GM18502 (cell line): ENCODE measurements at regions not wholly inside any gene's neighbourhood (a gene's known extent, or its start where the extent isn't known, plus 50 kb on each side); places are given as distances from the start of the nearest gene placed in this dataset.
"Not testable (repeated sequence)": the region's sequence is repeated elsewhere in the genome, so short reads cannot be mapped to it uniquely, and the experiment has no call there.

Experiments
- ATAC-seq: cut with Tn5 transposase; IDR thresholded peaks from one replicate; pipeline ENCODE4 v1.9.1; 2021; ENCODE audit warnings: mild to moderate bottlenecking; ENCODE audit not compliant: unreplicated experiment, poor library complexity

DNA sequence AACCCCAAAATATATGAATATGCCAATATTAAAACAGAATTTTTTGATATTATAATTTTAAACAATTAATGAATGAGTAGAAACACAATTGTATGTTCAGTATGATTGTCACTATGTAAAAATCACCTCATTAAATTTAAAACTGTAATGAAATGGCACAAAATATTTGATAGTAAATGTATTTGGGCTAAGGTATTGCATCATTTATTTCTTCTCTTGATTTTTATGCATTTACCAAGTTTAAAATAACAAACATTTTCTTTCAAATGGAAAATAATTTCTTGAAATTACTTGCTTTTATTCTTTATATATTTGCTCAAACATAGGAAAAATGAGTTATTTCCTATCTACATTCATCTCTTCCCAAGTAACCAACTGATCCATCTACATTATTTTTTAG is 782.6 kb downstream of the KCNJ3 start:
- no peak for ATAC-seq

DNA sequence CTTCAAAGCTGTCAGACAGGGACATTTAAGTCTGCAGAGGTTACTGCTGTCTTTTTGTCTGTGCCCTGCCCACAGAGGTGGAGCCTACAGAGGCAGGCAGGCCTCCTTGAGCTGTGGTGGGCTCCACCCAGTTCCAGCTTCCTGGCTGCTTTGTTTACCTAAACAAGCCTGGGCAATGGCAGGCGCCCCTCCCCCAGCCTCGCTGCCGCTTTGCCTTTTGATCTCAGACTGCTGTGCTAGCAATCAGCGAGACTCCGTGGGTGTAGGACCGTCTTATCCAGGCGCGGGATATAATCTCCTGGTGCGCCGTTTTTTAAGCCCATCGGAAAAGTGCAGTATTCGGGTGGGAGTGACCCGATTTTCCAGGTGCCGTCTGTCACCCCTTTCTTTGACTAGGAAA is 773.5 kb downstream of the KCNJ3 start:
- not testable (repeated sequence) for ATAC-seq

DNA sequence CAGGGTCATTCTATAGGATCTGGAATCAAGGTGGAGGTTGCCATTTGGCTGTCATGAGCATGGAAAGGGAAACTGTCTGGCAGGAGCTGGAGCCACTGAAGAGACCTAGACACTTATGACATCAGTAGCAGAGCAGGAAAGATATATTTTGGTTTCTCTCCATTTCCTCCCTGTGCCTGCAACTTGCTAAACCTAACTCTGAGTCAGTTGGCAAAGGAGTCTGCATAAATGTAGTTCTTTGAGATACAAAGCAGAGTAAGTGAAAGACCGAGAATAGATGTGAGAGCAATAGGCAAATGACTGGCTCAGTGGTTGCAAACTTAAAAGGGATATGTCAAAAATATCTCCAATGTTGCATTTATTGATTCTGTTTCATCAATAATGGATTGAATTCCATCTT is 757.7 kb downstream of the KCNJ3 start:
- peak; percentile 50 for ATAC-seq

DNA sequence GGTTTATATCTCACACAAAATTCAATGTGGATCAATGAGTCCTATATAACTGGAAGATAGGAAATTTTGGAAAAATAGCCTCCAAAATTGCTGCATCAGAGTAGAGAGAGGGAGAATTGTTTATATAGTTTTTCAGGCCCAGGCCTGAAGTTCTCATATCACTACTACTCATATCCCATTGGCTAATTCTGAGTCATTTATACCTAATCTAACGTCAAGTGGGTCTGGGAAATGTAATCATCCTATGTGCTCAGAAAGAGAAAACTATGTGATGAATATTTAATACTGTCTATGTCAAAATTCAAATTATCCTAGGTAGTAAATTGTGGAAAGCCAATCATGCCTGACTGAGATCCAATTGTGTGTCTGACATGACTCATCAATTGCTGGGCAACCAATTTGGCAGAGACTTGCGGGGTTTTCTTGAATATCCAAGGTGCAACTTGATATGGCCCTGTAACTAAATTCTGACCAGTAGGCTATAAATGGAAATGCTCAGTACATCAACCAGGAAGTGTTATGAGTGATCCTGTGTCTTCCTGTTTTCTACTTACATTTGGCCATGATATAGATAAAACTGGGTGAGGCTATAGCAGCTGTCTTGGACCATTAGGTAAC is 744.4 kb downstream of the KCNJ3 start:
- no peak for ATAC-seq

DNA sequence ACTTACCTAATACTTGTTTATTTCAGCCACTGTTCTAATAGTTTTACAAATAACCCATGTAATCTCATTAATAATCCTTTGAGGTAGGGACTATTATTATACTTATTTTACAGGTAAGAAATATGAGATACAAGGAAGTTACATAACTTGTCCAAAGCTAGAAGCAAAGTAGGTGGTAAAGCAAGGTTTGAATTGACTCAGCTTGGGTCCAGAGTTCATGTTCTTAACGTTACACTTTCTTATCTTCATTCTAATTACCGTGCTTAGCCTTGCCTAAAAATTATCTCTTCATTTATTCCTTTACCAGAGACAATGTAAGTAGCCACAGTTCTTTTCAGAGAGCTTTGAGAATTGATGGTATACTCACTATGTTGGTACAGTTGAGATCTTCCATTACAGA is 743.6 kb downstream of the KCNJ3 start:
- no peak for ATAC-seq

DNA sequence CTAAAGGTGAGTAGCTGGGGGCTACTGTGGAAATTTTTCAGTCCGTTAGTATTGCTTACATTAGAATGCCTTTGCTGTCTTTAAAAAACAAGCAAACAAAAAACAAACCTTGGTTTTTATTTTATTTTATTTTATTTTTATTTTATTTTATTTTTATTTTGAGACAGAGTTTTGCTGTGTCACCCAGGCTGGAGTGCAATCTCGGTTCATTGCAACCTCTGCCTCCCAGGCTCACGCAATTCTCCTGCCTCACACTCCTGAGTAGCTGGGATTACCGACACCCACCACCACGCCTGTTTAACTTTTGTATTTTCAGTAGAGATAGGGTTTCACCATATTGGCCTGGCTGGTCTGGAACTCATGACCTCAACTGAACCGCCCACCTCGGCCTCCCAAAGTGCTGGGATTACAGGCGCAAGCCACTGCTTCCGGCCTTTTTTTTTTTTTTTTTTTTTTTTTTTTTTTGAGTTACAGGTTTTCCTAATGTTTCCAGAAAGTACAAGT is 732.6 kb downstream of the KCNJ3 start:
- no peak for ATAC-seq

DNA sequence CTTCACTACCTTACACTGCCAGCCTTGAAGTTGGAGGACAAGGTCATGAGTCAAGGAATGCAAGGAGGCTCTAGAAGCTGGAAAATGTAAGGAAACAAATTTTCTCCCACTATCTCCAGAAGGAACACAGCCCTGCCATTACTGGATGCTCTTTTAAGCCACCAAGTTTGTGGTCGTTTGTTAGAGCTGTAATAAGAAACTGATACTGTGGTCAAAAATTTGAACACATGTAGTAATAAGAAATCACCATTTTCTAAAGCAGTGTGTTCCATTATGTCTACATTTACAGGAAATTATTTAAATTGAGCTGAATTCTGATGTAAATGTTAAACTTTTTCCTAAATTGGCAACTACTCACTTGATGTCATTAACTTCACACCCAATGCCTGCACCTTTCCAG is 729.0 kb downstream of the KCNJ3 start:
- no peak for ATAC-seq

DNA sequence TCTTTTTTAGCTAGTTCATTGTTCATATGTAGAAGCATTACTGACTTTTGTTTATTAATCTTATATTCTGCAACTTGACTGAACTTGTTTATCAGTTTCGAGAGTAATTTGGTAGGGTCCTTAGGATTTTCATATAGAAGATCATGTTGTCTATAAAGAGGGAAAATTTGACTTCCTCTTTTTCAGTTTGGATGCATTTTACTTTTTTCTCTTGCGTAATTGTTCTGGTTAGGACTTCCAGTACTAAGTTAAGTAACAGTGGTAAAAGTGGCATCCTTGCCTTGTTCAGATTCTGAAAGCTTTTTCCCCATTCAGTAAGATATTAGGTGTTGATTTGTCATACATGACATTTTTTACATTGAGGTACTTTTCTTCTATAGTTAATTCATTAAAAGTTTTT is 726.0 kb downstream of the KCNJ3 start:
- ATAC-seq: no peak

DNA sequence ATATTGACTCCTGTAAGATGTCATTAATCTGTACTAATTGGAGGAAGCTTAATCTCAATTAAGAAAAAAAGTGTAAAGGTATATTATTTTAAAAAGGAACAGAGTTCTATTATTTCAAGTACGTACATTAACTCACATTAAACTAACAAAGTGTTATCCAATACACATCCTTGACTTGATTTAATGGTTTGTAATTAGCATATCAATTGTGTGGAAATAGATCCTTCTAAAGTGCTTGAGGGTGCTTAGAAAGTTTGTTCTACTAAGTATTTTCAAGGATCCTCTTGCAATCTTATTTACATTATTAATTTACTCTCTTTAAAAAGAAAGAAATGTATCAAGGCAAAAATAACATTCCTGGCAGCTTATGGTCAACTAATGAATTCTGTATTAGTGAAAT is 720.3 kb downstream of the KCNJ3 start:
- ATAC-seq: no peak

DNA sequence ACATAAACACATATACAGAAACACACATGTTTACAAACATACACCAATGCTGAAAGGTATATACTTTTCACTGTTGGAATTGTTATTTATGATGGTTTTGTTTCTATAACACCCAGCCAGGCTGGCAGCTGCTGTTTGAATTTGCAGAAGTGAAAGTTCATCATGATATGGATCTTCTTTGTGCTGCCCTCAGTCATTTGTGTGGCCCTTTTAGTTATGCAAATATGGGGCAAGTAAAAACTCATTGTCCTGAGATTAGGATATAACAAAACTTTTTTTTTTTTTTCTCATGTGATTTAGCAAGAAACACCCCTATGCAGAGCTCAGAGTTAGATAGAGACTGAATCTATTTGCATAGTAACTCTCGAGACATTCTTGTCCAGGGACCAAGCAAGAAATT is 714.1 kb downstream of the KCNJ3 start:
- ATAC-seq: peak; percentile 99

DNA sequence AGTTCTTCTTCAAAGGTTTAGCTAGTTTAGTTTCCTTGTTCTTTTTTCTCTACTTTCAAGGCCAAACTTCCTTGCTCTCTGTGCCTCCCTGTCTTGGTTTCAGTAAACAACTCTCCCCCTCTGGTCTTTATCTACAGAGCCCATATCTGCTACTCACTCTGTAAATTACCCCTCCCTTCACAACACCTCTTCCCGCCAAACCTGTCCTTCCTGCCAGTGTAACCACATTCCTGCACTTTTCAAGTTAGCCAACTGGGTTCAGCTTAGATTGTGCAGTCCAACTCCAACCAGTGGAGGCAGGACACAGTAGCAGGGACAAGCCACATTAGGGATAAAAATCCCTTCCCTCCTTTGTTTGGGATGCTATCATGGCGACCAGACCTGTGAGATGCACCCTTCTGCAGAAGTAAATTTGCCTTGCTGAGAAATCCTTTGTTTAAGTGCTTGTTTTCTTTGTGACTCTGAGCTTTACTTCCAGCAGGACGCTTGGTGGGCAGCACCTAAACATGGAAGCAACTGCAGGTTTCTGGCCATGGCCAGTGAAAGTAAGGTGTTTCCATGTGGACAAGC is 706.0 kb downstream of the KCNJ3 start:
- ATAC-seq: no peak

DNA sequence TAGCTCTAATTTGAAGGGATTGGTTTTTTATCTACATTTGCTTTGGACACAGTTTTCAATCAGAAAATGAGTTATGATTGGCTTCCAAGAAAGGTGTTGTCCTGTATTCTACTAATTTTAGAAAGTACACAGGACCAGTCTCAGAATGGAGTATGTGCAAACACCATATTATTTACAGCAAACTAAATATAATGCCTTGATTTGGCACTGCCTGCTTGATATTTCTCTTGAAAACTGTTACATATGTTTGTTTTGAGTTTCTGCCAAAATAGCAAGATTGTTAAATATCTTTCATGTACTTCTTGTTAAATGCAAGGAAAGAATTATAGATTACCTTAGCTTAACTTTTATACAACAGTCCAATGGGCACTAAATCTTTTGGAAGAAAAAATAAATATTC is 694.9 kb downstream of the KCNJ3 start:
- ATAC-seq: no peak

DNA sequence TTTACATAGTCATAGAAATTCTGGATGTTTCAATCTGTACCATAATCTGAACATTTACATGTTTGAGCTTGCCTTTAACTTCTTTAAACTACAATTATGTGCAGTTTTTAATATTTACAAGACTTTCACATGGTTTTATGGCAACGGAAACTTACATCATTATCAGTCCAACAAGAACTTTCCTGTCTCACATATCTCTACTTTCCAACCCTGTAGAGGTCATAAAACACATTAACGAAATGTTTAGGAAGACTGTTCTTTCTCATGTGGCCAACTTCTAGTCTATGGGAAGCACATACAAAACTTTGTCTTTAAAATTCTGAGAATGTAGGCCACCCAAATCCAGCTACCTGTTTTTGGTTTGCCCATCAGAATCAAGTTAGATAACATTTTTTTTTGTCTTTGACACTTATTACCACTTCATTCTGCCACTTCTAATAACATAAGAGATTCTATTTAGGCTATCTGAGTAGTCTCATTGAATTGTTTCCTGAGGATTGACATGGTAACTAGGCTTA is 693.2 kb downstream of the KCNJ3 start:
- ATAC-seq: no peak

DNA sequence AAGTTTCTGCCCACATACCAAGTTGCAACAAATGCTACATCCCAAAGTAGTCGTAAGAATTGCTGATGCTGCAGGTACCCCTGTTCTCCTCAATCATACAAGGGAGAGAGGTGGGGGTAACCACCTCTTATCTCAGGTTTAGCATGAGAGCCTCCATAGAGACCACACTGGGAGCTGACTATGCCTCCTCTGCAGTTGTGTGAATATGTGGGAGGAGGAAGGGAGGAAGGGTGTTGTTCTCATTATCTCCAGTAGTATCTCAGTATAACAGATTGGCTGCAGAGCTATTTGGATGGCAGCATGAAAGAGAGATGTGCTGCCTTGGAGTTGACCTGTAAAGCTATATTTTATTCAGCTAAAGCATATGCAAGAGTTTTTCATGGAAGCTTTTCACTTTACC is 690.7 kb downstream of the KCNJ3 start:
- no peak for ATAC-seq

DNA sequence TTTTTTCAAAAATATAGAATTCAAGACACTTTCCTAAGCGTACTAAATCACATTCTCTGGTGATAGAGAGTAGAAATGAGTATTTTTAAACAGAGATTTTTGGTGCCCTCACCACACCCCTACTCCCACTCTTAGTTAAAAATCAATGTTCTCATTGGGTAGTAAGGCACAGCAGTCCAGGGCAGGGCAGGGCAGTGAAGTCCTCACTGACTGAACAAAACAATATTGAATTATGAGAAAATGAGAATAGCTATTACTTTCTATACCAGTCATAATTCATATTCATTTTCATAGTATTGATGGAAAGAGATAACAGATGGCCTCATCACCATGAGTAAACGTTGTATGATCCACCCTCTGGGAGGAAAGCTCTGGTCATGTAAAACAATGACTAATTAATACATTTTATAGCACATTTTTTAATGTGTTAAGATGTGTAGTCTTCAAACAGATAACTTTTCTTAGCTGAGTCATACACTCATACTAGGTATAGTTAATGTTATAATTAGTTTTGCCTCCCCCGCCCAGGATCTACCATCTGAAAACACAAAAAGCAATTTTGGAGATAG is 686.1 kb downstream of the KCNJ3 start:
- no peak for ATAC-seq

DNA sequence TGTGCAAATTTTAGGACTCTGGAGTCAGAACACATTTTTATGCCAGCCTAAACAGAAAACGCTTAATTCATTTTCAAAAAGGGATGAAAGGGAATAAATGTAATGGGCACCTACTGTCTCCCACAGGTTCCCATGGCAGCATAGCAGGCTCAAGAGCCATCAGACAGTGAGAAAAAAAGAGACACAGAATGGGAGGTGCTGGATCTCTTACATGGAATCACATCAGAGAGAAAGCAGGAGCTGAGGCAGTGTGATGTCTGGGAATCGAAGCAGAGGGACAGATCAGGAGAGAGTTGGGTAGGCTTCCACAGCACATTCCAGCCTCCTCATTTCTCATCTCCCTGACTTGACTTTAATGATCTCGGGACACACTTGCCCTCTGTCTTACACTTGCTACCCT is 684.3 kb downstream of the KCNJ3 start:
- ATAC-seq: no peak

DNA sequence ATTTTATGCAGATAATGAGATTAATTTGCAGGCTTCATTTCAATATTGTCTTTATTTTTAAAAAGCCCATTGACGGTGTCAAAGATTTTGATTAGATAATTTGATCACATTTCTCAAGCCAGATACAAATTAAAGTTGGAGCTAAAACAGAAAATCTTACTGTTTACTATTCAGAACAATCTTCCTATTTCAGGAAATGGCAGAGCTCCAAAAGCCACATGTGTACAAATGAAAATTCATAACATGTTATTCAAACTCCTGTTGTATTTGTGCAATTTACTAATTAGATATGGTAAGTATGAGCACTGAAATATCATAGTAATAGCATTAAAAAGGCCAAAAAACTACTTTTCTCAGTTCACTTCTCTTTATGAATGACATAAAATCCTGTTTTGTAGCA is 682.9 kb downstream of the KCNJ3 start:
- ATAC-seq: no peak

DNA sequence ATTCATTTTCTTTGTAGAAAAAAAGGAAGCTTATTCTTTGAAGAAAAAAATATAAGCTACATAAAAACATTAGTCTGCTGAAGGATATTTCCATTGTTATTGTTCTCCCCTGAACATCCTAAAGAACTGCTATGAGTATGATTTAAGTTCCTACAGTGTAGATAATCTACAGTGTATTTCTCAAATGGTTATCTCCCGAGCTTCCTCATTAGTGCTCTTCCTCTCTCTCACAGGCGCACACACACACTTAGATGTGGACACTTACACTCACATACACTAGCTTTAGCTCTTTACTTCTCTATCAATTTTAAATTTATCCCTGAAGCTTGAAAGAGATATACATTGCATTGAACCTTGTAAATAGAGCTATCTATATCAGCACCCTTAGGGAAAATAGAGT is 681.0 kb downstream of the KCNJ3 start:
- no peak for ATAC-seq

DNA sequence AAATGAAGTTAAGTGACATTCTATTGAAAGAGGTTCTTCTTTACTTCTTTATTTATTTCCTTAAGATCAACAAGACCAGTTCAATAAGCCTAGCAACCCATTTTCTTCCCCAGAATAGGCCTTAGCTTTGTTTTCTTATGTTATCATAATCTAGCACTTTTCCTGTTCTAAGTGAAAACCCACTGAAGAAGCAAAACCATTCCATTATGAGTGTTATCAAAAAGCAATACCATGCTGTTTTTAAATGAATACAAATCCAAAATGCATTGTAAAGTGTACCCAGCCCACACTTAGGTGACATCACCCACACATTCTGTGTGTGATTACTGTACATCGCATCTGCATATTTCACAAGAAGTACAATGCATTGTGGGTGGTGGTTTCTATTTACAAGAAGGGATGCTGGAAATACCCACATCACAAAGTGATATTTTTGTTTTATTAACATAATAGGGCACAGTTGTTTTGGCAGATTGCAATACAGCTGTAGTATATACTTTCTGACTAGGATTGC is 679.5 kb downstream of the KCNJ3 start:
- ATAC-seq: peak; percentile 60

DNA sequence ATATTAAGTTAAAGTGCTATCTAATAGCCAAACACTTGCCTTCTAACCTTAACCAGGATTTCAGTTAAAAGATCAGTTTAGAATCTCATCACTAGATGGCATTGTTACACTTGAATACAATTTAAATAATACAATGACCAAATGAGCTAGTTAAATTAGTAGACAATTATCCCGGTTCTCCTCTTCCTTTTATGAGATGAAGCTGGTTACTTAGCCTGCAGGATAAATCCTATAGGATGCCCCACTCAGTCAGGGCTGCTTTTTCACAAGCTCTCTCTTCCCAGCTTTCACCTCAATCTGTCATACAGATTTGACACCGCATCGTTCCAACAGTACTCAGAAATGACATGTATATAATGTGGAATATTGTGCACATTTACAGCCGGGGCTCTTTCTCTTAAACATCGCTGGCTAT is 678.8 kb downstream of the KCNJ3 start:
- peak; percentile 53 for ATAC-seq

DNA sequence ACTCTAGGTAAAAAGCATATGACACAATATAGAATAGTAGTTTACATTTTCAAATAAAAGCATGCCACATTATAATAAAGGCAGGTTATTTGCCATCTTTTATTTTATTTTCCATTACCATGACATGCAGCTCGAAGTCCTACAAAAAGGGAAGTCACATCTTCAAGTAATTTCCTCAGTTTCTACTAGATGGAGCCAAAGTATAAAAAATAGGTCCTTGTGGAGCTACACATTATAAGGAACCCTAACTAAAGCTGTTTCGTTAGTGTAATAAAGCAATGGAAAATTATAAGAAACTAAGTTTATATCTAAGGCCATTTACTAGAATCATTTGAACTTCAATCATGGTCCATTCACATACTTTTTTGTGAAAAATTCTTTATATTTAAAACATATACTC is 674.5 kb downstream of the KCNJ3 start:
- no peak for ATAC-seq

DNA sequence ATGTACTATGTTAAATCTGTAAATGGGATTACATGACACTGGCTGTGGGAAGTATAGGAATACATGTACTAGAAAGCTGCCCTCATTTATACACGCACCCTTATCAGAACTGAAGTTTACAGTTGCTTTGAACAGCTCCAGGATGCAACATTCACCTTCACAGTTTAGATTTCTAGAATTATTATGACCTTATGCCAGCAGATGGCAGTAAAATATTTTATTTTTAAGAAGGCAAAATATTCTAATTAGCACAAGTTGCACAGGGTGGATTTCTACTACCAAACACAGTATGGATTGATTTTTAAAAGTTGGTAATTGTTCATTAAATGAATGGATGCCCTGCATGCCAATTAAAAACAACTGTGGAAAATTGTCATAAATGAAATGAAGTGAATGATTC is 670.4 kb downstream of the KCNJ3 start:
- ATAC-seq: peak; percentile 64
